SK-N-MC (cell line): ENCODE measurements at regions not wholly inside any gene's neighbourhood (a gene's known extent, or its start where the extent isn't known, plus 50 kb on each side); places are given as distances from the start of the nearest gene placed in this dataset.

Experiments used
- DNase-seq: peaks from one replicate; pipeline ENCODE4 v3.0.0-alpha.2; 2011; ENCODE audit warnings: low read depth, low spot score
- H3K27ac ChIP-seq: fragments of 200-600 bp; sonication (generic); 2 replicates; pipeline ENCODE4 v1.5.1; 2016; ENCODE audit warnings: mixed run types
- H3K36me3 ChIP-seq: fragments of 200-600 bp; sonication (generic); 2 replicates; pipeline ENCODE4 v1.6.1; 2017; ENCODE audit warnings: antibody characterized with exemption, low read length, mixed read lengths; ENCODE audit not compliant: insufficient read depth
- H3K4me3 ChIP-seq: fragments of 200-600 bp; sonication (generic); 2 replicates; pipeline ENCODE4 v1.5.1; 2016
- H3K9ac ChIP-seq: fragments of 200-600 bp; sonication (generic); 2 replicates; pipeline ENCODE4 v1.8.0; 2017; ENCODE audit warnings: mixed run types, mixed read lengths; ENCODE audit not compliant: insufficient read length
- H3K9me3 ChIP-seq: fragments of 200-600 bp; sonication (generic); 2 replicates; pipeline ENCODE4 v1.6.1; 2017; ENCODE audit warnings: low read depth, mild to moderate bottlenecking, antibody characterized with exemption, low read length, moderate library complexity, mixed read lengths
- EZH2 ChIP-seq: fragments of 200-600 bp; sonication (generic); IDR thresholded peaks from one replicate; pipeline ENCODE4 v1.6.1; 2017; ENCODE audit warnings: antibody characterized with exemption
- FOXP2 ChIP-seq: optimal IDR thresholded peaks from 2 replicates; pipeline ENCODE3; 2011; ENCODE audit warnings: mild to moderate bottlenecking, moderate library complexity; ENCODE audit not compliant: insufficient read depth; ENCODE audit errors: extremely low read length, control extremely low read depth
- POLR2AphosphoS5 ChIP-seq: IDR thresholded peaks from 2 replicates; pipeline ENCODE4 v1.6.1; 2012; ENCODE audit warnings: mild to moderate bottlenecking, low read depth, low read length, borderline replicate concordance

- H3K36me3 ChIP-seq = no peaks in the 10 kb centered on the region
- no peak for TF ChIP-seq EZH2
Observed at GRCh38 chr10:43715334-43715733, 66.7 kb upstream of the ZNF32 start.

GRCh38 chr10:43712821-43713584, 64.3 kb upstream of the ZNF32 start:
- Histone ChIP-seq H3K9me3 (no peaks in the 10 kb centered on the region), H3K27ac (no peak overlapping the region), H3K36me3 (no peaks in the 10 kb centered on the region), H3K4me3 (no peak overlapping the region), H3K9ac (no peak overlapping the region)
- no peak for TF ChIP-seq FOXP2
- TF ChIP-seq POLR2AphosphoS5 = no peak
- no peak for TF ChIP-seq EZH2
- DNase-seq = no peak

More at GRCh38 chr10:43715334-43715733, 66.7 kb upstream of the ZNF32 start:
- Histone ChIP-seq H3K27ac (no peak overlapping the region), H3K9me3 (no peaks in the 10 kb centered on the region), H3K9ac (no peak overlapping the region), H3K4me3 (no peak overlapping the region)
- DNase-seq = no peak

DNA sequence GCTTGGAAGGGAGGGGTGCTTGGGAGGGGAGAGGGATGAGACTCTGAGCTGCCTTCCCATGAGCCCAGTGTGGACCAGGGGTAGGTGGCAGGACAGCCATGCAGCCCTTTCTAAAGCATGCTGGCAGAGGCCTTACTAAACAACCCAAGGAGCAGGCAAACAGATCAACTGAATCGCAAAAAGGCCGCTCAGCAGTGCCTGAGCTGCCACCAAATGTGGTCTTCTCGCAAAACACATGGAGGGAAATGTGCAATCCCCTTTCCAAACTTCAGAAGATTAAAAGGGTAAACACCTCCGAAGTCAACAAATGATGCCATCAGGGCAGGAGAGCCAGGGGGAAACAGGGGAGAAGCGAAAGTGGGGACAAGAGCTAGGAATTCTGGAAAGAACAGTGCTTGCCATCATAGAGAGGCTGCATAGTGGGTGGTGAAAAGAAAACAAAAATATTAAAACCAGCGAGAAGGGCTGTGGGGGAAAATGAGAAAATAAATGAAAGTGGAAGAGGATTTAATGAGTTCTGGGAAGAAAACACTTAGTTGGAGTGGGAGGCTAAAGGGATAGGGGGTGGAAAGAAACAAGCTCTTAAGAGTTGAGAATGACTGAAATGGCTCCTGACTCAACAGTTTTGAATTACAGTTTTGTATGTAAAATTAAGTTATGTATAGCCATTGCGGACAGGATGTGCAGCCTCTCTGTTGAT, 62.2 kb upstream of the ZNF32 start:
- TF ChIP-seq POLR2AphosphoS5 = no peak
- no peak for TF ChIP-seq FOXP2
- H3K27ac ChIP-seq = no peak overlapping the region
- no peaks in the 10 kb centered on the region for H3K9me3 ChIP-seq
- no peak overlapping the region for H3K4me3 ChIP-seq
- DNase-seq = no peak
- no peak overlapping the region for H3K9ac ChIP-seq
- no peaks in the 10 kb centered on the region for H3K36me3 ChIP-seq

GRCh38 chr10:43708262-43708661, 59.6 kb upstream of the ZNF32 start:
- no peak for TF ChIP-seq FOXP2
- TF ChIP-seq POLR2AphosphoS5 = no peak
- TF ChIP-seq EZH2 = no peak
- Histone ChIP-seq H3K9me3 (no peaks in the 10 kb centered on the region), H3K4me3 (no peak overlapping the region), H3K27ac (no peak overlapping the region), H3K36me3 (no peaks in the 10 kb centered on the region), H3K9ac (no peak overlapping the region)
- no peak for DNase-seq

GRCh38 chr10:43707770-43708169, 59.1 kb upstream of the ZNF32 start:
- TF ChIP-seq EZH2 = no peak
- TF ChIP-seq FOXP2 = no peak
- TF ChIP-seq POLR2AphosphoS5 = no peak
- H3K9me3 ChIP-seq = no peaks in the 10 kb centered on the region
- no peak for DNase-seq
- no peak overlapping the region for H3K27ac ChIP-seq
- H3K9ac ChIP-seq = no peak overlapping the region
- H3K4me3 ChIP-seq = no peak overlapping the region
- no peaks in the 10 kb centered on the region for H3K36me3 ChIP-seq

- Histone ChIP-seq H3K27ac (no peak overlapping the region), H3K4me3 (no peak overlapping the region), H3K9me3 (no peaks in the 10 kb centered on the region), H3K36me3 (no peaks in the 10 kb centered on the region), H3K9ac (no peak overlapping the region)
- TF ChIP-seq EZH2 (no peak), FOXP2 (no peak)
- no peak for DNase-seq
Observed at GRCh38 chr10:43706166-43706565, 57.5 kb upstream of the ZNF32 start.

DNA sequence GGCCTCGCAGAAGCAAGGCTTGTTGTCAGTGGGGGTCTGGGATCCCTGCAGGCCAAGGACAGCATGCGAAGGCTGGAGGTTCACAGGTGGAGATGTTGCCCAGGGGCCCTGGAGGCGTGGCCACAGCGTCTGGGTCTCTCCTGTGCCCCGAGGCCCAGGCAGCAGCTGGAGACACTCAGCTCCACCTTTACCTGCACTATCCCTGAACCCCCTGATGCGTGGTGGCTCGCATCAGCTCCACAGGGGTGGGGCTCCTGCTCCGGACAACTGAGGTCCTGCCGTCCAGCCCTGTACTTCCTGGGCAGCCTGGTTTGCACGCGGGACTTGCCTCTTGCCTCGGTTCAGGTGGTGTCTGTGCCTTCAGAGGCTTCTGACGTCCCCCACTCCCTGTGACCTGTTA, 54.6 kb upstream of the ZNF32 start:
- no peaks in the 10 kb centered on the region for H3K36me3 ChIP-seq
- DNase-seq = no peak

DNA sequence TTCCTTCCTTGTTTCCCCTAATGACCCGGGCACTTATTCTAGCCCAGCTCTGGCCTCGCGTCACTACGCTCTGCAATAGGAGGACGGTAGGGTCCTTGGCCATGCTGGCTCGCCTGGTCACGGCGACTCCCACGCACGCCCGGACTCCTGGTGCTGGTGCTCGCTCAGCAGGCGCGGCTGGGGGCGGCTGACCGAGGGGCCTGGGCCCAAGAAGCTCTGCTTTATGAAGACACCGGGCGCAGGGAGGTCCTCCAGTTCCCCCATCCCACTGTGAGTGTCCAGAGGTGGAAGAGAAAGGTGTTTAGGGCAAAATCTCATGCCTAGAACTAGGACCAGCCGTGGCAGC, 54.2 kb upstream of the ZNF32 start:
- Histone ChIP-seq H3K27ac (no peak overlapping the region), H3K36me3 (no peaks in the 10 kb centered on the region), H3K4me3 (no peak overlapping the region), H3K9me3 (no peaks in the 10 kb centered on the region), H3K9ac (no peak overlapping the region)
- no peak for TF ChIP-seq FOXP2
- no peak for TF ChIP-seq EZH2
- no peak for TF ChIP-seq POLR2AphosphoS5
- no peak for DNase-seq

More for the DNA sequence above, 54.6 kb upstream of the ZNF32 start:
- Histone ChIP-seq H3K4me3 (no peak overlapping the region), H3K9me3 (no peaks in the 10 kb centered on the region), H3K9ac (no peak overlapping the region), H3K27ac (no peak overlapping the region)
- TF ChIP-seq POLR2AphosphoS5 (no peak), EZH2 (no peak), FOXP2 (no peak)

DNA sequence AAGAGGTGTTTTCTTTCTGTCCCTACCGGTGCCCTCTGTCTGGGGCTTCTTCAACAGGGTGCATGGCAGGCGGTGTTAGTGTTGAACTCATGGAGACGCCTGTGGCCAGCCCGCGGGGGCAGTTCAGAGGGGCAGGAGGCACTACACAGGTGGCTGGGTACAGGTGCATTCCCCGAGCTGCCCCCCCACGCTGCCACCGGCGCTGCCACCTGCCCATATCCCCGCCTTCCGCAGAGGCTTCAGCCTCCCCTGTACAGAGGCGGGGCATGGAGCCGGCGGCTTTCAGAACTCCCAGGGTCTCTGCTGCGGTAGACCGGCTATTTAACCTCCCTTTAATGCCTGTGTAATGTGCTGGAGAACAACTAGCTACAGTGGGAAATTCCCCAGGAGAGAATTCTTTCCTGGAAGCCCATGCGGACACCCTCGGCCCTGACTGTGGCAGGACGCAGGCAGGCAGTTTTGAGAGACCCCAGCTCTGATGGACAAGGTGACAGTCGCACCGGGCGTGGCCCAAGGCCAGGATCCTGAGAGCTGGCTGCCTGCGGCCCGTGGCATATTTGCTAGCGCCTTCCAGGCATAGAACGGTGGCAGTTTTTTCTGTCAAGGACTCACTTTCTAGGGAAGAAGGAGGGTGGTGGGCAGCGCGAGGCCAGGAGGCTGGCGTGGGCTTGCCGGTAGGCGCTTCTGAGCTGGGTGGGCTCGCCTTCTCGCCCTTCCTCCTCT, 53.7 kb upstream of the ZNF32 start:
- Histone ChIP-seq H3K9ac (no peak overlapping the region), H3K36me3 (no peaks in the 10 kb centered on the region), H3K27ac (no peak overlapping the region), H3K4me3 (no peak overlapping the region), H3K9me3 (no peaks in the 10 kb centered on the region)
- DNase-seq = no peak
- no peak for TF ChIP-seq POLR2AphosphoS5
- TF ChIP-seq EZH2 = no peak
- no peak for TF ChIP-seq FOXP2
